ENCODE measurements at regions not wholly inside any gene's neighbourhood (a gene's known extent, or its start where the extent isn't known, plus 50 kb on each side); places are given as distances from the start of the nearest gene placed in this dataset.

DNA sequence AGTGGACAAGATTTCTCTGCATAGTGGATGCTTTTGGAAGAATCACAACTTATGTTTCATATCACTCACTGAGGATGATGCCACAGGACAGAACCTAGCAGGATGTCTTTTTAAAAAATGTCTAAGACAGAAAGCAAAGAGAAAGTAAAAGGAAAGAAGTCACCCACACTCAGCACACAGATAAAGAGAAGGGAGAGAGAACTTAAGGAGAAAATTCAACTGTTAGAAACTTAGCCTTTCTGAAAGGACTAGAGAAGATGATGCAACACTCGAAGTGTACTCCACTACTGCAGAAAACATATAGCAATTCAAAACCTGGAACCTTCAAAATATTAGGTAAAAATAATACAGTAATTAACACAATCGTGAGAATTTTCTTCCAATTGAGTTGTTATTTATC lies 52.8 kb upstream of the STK26 start (continued):
- no peak for TF ChIP-seq YY1 (IDR thresholded peaks at IDR 0.05; ENCODE audit: extremely low read depth, insufficient replicate concordance, low read depth, low read length)
- TF ChIP-seq SRF (IDR thresholded peaks at IDR 0.05; ENCODE audit: low read depth), result no peak
- no peak for TF ChIP-seq CBX3 (IDR thresholded peaks at IDR 0.05; ENCODE audit: low read depth)
- TF ChIP-seq, protein P1, sequence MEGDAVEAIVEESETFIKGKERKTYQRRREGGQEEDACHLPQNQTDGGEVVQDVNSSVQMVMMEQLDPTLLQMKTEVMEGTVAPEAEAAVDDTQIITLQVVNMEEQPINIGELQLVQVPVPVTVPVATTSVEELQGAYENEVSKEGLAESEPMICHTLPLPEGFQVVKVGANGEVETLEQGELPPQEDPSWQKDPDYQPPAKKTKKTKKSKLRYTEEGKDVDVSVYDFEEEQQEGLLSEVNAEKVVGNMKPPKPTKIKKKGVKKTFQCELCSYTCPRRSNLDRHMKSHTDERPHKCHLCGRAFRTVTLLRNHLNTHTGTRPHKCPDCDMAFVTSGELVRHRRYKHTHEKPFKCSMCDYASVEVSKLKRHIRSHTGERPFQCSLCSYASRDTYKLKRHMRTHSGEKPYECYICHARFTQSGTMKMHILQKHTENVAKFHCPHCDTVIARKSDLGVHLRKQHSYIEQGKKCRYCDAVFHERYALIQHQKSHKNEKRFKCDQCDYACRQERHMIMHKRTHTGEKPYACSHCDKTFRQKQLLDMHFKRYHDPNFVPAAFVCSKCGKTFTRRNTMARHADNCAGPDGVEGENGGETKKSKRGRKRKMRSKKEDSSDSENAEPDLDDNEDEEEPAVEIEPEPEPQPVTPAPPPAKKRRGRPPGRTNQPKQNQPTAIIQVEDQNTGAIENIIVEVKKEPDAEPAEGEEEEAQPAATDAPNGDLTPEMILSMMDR (IDR thresholded peaks at IDR 0.05 in 2 of 3, conservative IDR thresholded peaks at IDR 0.05 in 1 of 3; ENCODE audit: borderline replicate concordance in 1 of 3, insufficient read depth in 1 of 3, low read depth in 2 of 3, low read length in 2 of 3), result no peak
- no peak for TF ChIP-seq ZNF274 (IDR thresholded peaks at IDR 0.05; ENCODE audit: low read depth, low read length)
